Left ventricle myocardium inferior (tissue), 1 donor: ENCODE measurements at regions not wholly inside any gene's neighbourhood (a gene's known extent, or its start where the extent isn't known, plus 50 kb on each side); places are given as distances from the start of the nearest gene placed in this dataset.

Experiments
- DNase-seq: peaks from one replicate; pipeline ENCODE4 v3.0.0-alpha.2; 2020
- H3K27ac ChIP-seq: fragments of 200-600 bp; replicated peaks from 2 replicates; pipeline ENCODE4 v1.8.0; 2021
- H3K27me3 ChIP-seq: fragments of 200-600 bp; 2 replicates; pipeline ENCODE4 v1.8.0; 2021; ENCODE audit warnings: low read depth
- H3K36me3 ChIP-seq: fragments of 200-600 bp; 2 replicates; pipeline ENCODE4 v1.8.0; 2021
- H3K4me1 ChIP-seq: fragments of 200-600 bp; 2 replicates; pipeline ENCODE4 v1.8.0; 2021
- H3K4me3 ChIP-seq: fragments of 200-600 bp; 2 replicates; pipeline ENCODE4 v1.8.0; 2021; ENCODE audit warnings: mild to moderate bottlenecking, moderate library complexity
- H3K9me3 ChIP-seq: fragments of 200-600 bp; replicated peaks from 2 replicates; pipeline ENCODE4 v1.8.0; 2021
- intact Hi-C: fragments of 100-400 bp; cut with micrococcal nuclease; formaldehyde crosslinking; loops from one replicate; pipeline ENCODE4 v1.11.0; 2022
- TF ChIP-seq, protein P1 (sequence below): fragments of 200-600 bp; IDR thresholded peaks from 2 replicates; pipeline ENCODE4 v1.8.0; 2021; ENCODE audit warnings: antibody characterized with exemption, mild to moderate bottlenecking, borderline replicate concordance
- donor health status: DM: no; HTN: yes; CAD: no; lungs with severe emphysema.

DNA sequence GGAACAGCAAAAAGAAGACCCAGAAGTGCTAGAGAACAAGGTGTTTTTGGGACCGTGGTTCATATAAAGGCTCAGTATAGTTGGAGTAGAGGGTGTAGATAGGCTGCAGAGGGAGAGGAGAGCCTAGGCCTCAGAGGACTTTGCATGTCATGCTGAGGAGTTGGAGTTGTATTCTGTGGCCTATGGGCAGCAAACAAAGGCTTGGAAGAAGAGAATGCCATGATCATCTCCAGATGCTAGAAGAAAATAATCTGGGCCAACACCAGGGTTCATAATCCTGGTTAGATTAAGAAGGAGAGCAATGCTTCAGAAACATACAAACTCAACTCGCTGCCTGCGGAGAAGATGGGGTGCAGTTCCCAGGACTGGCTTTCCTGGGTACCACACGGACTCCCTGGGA lies 262.8 kb upstream of the USP24 start:
- no peak overlapping the region for H3K4me3 ChIP-seq
- H3K27me3 ChIP-seq: no peaks in the 10 kb centered on the region
- no peaks in the 10 kb centered on the region for H3K36me3 ChIP-seq
- H3K4me1 ChIP-seq: peaks cover 25% of the 10 kb centered on the region
- DNase-seq: no peak
- H3K27ac ChIP-seq: no peak overlapping the region
- intact Hi-C loops: no loop called here
- H3K9me3 ChIP-seq: no peaks in the 10 kb centered on the region
- TF ChIP-seq, protein P1, sequence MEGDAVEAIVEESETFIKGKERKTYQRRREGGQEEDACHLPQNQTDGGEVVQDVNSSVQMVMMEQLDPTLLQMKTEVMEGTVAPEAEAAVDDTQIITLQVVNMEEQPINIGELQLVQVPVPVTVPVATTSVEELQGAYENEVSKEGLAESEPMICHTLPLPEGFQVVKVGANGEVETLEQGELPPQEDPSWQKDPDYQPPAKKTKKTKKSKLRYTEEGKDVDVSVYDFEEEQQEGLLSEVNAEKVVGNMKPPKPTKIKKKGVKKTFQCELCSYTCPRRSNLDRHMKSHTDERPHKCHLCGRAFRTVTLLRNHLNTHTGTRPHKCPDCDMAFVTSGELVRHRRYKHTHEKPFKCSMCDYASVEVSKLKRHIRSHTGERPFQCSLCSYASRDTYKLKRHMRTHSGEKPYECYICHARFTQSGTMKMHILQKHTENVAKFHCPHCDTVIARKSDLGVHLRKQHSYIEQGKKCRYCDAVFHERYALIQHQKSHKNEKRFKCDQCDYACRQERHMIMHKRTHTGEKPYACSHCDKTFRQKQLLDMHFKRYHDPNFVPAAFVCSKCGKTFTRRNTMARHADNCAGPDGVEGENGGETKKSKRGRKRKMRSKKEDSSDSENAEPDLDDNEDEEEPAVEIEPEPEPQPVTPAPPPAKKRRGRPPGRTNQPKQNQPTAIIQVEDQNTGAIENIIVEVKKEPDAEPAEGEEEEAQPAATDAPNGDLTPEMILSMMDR: no peak

DNA sequence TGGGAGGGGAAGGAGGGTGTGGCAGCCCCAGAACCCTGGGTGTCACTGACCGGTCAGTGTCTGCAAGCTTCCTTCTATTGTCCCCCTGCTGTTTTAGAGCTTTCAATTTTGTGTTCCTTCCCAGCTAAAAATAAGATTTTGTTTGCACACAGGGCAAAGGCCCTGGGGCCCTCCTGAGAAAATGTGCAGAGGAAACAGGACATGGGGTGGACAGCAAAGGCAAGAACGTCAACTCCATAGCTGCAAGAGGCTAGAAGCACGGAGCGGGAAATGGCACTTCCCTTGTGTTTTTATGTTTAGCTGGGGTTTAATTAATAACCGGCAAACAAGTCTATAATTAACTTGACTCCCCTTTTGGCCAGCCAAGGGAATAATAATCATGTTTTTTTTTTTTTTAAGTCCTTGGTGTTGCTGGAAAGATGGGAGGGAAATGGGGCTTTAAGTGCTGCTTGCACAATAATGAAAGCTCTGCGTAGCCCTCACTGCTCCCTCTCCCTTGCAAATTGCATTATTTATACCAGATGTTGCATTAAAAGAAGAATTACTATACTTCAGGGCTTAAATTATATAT lies 261.4 kb upstream of the USP24 start:
- intact Hi-C loops: no loop called here
- Histone ChIP-seq H3K9me3 (no peaks in the 10 kb centered on the region), H3K4me1 (peaks cover 25% of the 10 kb centered on the region), H3K4me3 (no peak overlapping the region), H3K27ac (peak overlapping the region; percentile 25), H3K36me3 (no peaks in the 10 kb centered on the region), H3K27me3 (no peaks in the 10 kb centered on the region)
- no peak for DNase-seq
- TF ChIP-seq, protein P1: no peak

DNA sequence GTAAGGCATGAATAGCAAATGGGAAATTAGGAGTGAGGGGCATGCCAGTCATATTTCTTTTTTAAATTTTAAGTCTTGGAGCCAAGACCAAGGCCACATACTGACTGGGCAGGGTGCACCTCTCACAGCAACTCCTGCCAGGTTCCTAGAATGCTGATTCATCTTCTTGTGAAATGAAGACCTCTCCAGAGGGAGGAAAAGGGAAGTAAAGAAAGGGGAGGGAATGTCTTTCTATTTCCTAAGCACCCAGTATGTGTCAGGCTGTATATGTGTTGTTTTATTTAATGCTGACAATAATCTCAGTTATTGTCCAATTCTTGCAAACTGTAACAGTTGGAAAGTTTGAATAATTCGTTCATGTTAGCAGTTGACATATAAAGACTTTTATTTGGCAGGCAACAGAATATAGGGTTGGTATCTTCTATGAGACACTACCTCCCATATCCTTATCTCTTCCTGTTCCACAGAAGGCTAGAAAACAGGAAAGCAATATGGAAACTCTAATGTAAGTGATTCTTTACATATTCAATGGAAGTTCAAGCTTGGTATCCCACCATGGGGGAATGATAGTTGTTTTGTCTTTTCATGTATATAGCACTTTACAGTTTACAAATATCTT lies 259.1 kb upstream of the USP24 start:
- H3K4me1 ChIP-seq: peaks cover 25% of the 10 kb centered on the region
- TF ChIP-seq, protein P1: no peak
- H3K27ac ChIP-seq: no peak overlapping the region
- no peaks in the 10 kb centered on the region for H3K36me3 ChIP-seq
- intact Hi-C loops: no loop called here
- H3K27me3 ChIP-seq: no peaks in the 10 kb centered on the region
- no peaks in the 10 kb centered on the region for H3K9me3 ChIP-seq
- no peak overlapping the region for H3K4me3 ChIP-seq
- no peak for DNase-seq

DNA sequence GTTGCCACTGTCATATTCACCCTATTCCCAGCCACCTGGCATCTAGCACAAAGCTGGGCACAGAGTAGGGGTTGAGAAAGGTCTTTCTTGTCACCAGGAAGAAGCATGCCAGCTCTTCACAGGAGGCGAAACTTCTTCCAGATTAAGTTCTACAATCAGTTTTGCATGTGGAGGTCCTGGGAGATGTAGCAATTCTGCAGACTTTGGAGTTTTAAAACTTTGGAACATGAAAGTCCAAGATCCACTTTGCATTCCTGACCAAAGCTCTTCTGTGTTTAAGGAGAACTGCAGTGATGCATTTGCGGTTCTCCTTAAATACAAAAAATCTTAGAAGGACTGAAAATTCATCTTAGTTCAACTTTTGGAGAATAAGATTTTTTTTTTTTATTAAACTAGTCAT lies 258.5 kb upstream of the USP24 start:
- H3K9me3 ChIP-seq: no peaks in the 10 kb centered on the region
- no peaks in the 10 kb centered on the region for H3K27me3 ChIP-seq
- no peak overlapping the region for H3K27ac ChIP-seq
- TF ChIP-seq, protein P1: no peak
- DNase-seq: no peak
- H3K4me3 ChIP-seq: no peak overlapping the region
- H3K36me3 ChIP-seq: no peaks in the 10 kb centered on the region
- peaks cover 25% of the 10 kb centered on the region for H3K4me1 ChIP-seq
- intact Hi-C loops: no loop called here

DNA sequence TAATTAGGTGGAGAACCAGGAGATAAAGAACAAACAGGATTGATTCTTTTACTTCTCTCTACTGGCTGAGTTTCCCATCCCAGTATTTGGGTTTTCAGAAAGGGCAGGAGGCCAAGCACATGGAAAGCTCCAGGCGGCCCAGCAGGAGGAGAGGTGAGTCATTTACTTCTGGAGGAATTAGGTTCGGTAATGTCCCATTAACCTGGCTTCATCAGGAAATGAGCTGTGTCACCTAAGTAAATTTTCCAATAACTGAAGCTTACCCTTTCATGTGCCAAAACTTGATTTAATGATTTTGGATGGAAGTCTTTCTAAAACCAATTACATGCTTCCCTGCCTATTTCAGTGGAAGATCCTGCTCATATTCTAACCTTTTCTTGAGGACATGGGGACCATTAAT lies 257.6 kb upstream of the USP24 start:
- H3K27me3 ChIP-seq: no peaks in the 10 kb centered on the region
- TF ChIP-seq, protein P1: no peak
- no peak overlapping the region for H3K4me3 ChIP-seq
- no peaks in the 10 kb centered on the region for H3K9me3 ChIP-seq
- intact Hi-C loops: no loop called here
- no peak for DNase-seq
- no peak overlapping the region for H3K27ac ChIP-seq
- no peaks in the 10 kb centered on the region for H3K36me3 ChIP-seq
- H3K4me1 ChIP-seq: peaks cover 22% of the 10 kb centered on the region
